OCI-LY3 (cell line): ENCODE measurements at regions not wholly inside any gene's neighbourhood (a gene's known extent, or its start where the extent isn't known, plus 50 kb on each side); places are given as distances from the start of the nearest gene placed in this dataset.

Experiments
- CTCF ChIP-seq: fragments of 200-600, 300-600 bp; sonication (generic); IDR thresholded peaks from 2 replicates; pipeline ENCODE4 v1.5.1; 2014; ENCODE audit warnings: antibody characterized with exemption, low read length, low read depth
- EZH2phosphoT487 ChIP-seq: fragments of 200-600 bp; shearing (Covaris generic); IDR thresholded peaks from 2 replicates; pipeline ENCODE4 v1.6.1; 2018; ENCODE audit warnings: antibody characterized with exemption, mixed run types, low read depth

- no peak for TF ChIP-seq CTCF
- no peak for TF ChIP-seq EZH2phosphoT487
Observed at GRCh38 chr6:138637822-138638221, 135.7 kb upstream of the CCDC28A start.
